ENCODE measurements at regions not wholly inside any gene's neighbourhood (a gene's known extent, or its start where the extent isn't known, plus 50 kb on each side); places are given as distances from the start of the nearest gene placed in this dataset.

- Histone ChIP-seq H3K9me3 (ENCODE audit: control insufficient read depth in 1 of 2, insufficient read depth in 1 of 2, low read depth in 1 of 2, low read length in 2 of 2) (no peaks in the 10 kb centered on the region), H3K36me3 (ENCODE audit: control insufficient read depth in 1 of 2, insufficient read depth in 2 of 2, low read length in 2 of 2) (no peaks in the 10 kb centered on the region), H3K9me2 (ENCODE audit: insufficient read depth) (no peaks in the 10 kb centered on the region), H2AFZ (ENCODE audit: low read depth, low read length, poor library complexity, severe bottlenecking) (no peak overlapping the region), H3K27ac (ENCODE audit: low read depth, low read length) (no peak overlapping the region), H3K79me2 (ENCODE audit: insufficient read depth, low read length) (no peaks in the 10 kb centered on the region), H3K4me3 (replicated peaks in 1 of 2; ENCODE audit: low read depth in 1 of 2, low read length in 2 of 2) (no peak overlapping the region), H4K20me1 (ENCODE audit: insufficient read depth) (no peaks in the 10 kb centered on the region), H3K9ac (ENCODE audit: low read length) (no peak overlapping the region), H3K4me1 (ENCODE audit: control insufficient read depth in 1 of 2, insufficient read depth in 2 of 2, low read length in 2 of 2) (no peaks in the 10 kb centered on the region), H3K4me2 (ENCODE audit: low read length) (no peak overlapping the region), H3K27me3 (ENCODE audit: insufficient read depth, low read length) (no peaks in the 10 kb centered on the region)
- POLR2A ChIA-PET: no interaction called here
- no peak for ATAC-seq
- no peak for DNase-seq (ENCODE audit: low read depth, low spot score)
- TF ChIP-seq ELF1 (IDR thresholded peaks at IDR 0.05; ENCODE audit: borderline replicate concordance, low read depth) (no peak), YY1 (IDR thresholded peaks at IDR 0.05; ENCODE audit: extremely low read depth, insufficient replicate concordance, low read depth, low read length) (no peak), TCF7L2 (IDR thresholded peaks at IDR 0.05; ENCODE audit: borderline replicate concordance, extremely low read depth, insufficient read depth, insufficient read length) (no peak), SP1 (IDR thresholded peaks at IDR 0.05; ENCODE audit: low read depth) (no peak), SIN3A (IDR thresholded peaks at IDR 0.05; ENCODE audit: low read depth) (no peak), REST (IDR thresholded peaks at IDR 0.05; ENCODE audit: low read depth) (no peak), ZBTB33 (IDR thresholded peaks at IDR 0.05; ENCODE audit: extremely low read depth, insufficient replicate concordance, low read length) (no peak), CTCF (IDR thresholded peaks at IDR 0.05 in 2 of 3, conservative IDR thresholded peaks at IDR 0.05 in 1 of 3; ENCODE audit: borderline replicate concordance in 1 of 3, insufficient read depth in 1 of 3, low read depth in 2 of 3, low read length in 2 of 3) (no peak), EZH2phosphoT487 (IDR thresholded peaks at IDR 0.05; ENCODE audit: borderline replicate concordance) (no peak), POLR2A (IDR thresholded peaks at IDR 0.05; ENCODE audit: borderline replicate concordance, extremely low read depth, insufficient read depth, insufficient read length) (no peak), ATF3 (IDR thresholded peaks at IDR 0.05) (no peak), CEBPB (IDR thresholded peaks at IDR 0.05; ENCODE audit: low read depth) (no peak), ZNF274 (IDR thresholded peaks at IDR 0.05; ENCODE audit: low read depth, low read length) (no peak), MAX (IDR thresholded peaks at IDR 0.05) (no peak), FOSL1 (IDR thresholded peaks at IDR 0.05; ENCODE audit: low read depth) (no peak), SRF (IDR thresholded peaks at IDR 0.05; ENCODE audit: low read depth) (no peak), EGR1 (IDR thresholded peaks at IDR 0.05; ENCODE audit: low read depth) (no peak), CBX3 (IDR thresholded peaks at IDR 0.05; ENCODE audit: low read depth) (no peak), RAD21 (IDR thresholded peaks at IDR 0.05; ENCODE audit: low read depth) (no peak), JUND (IDR thresholded peaks at IDR 0.05) (no peak)
- BruUV-seq (replicated peaks): no TSS peak
- RAD21 ChIA-PET (ENCODE audit: low non-redundant PET in 1 of 2, low total read pairs in 2 of 2, uncharacterized antibody in 2 of 2, unreplicated experiment in 2 of 2): no interaction called here
- intact Hi-C loops (cut with micrococcal nuclease): no loop called here
- CTCF ChIA-PET: no interaction called here
Measured at GRCh38 chr6:135608031-135608430, 110.5 kb upstream of the AHI1 start.
